Endothelial cell of umbilical vein (primary cell): ENCODE measurements at regions not wholly inside any gene's neighbourhood (a gene's known extent, or its start where the extent isn't known, plus 50 kb on each side); places are given as distances from the start of the nearest gene placed in this dataset.

Source experiments
- BruUV-seq: library from RNA; stranded (reverse); fragments of 400-500 nt; replicated peaks from 2 replicates; lab custom pipeline; 2021; lab: Mats Ljungman, UMichigan
- CTCF ChIA-PET: fragments of 300-600, 350-600 bp; sonication (Branson Sonifier 250); formaldehyde crosslinking; loops from one replicate; lab custom pipeline; 2021; ENCODE audit warnings: antibody characterized with exemption, inconsistent platforms; lab: Charles Lee
- POLR2A ChIA-PET: fragments of 300-600, 350-600 bp; sonication (Branson Sonifier 250); formaldehyde crosslinking; loops from one replicate; lab custom pipeline; 2021; ENCODE audit warnings: antibody characterized with exemption, inconsistent platforms; lab: Charles Lee
- DNase-seq: peaks from one replicate; pipeline ENCODE4 v3.0.0-alpha.2; 2011; ENCODE audit warnings: low read depth, low spot score
- FAIRE-seq: peaks from 2 replicates; lab custom pipeline; 2011; peaks lifted over from hg19 to GRCh38; lab: Jason Lieb, UNC
- H2AFZ ChIP-seq: 2 replicates; pipeline ENCODE4 v1.6.0; 2012; ENCODE audit warnings: low read depth, low read length, control low read depth, inconsistent platforms
- H3K27ac ChIP-seq: 2 replicates; pipeline ENCODE4 v1.5.1; 2011; ENCODE audit warnings: low read depth, mild to moderate bottlenecking, control low read depth, low read length, moderate library complexity; ENCODE audit not compliant: insufficient read depth
- H3K27me3 ChIP-seq, 2 experiments: 2 replicates each; pipeline versions ENCODE4 v1.6.0 to v1.6.1; 2011; ENCODE audit warnings: low read length in 2 of 2, mixed read lengths in 1 of 2; ENCODE audit not compliant: control insufficient read depth in 2 of 2, insufficient read depth in 2 of 2
- H3K36me3 ChIP-seq, 2 experiments: 2 replicates in 1 of 2; 3 replicates in 1 of 2; pipeline ENCODE4 v1.5.1; 2011; ENCODE audit warnings: low read length in 2 of 2, mild to moderate bottlenecking in 1 of 2, moderate library complexity in 1 of 2; ENCODE audit not compliant: control insufficient read depth in 2 of 2, insufficient read depth in 2 of 2; ENCODE audit errors: extremely low read depth in 1 of 2
- H3K4me1 ChIP-seq: 3 replicates; pipeline ENCODE4 v1.5.1; 2011; ENCODE audit warnings: mild to moderate bottlenecking, low read length; ENCODE audit not compliant: control insufficient read depth, insufficient read depth; ENCODE audit errors: extremely low read depth
- H3K4me2 ChIP-seq: 2 replicates; pipeline ENCODE4 v1.6.1; 2011; ENCODE audit warnings: low read length, control low read depth, mixed read lengths; ENCODE audit not compliant: insufficient read depth
- H3K4me3 ChIP-seq, 3 experiments: fragments of 200-600 bp in 1 of 3; sonication (generic), shearing (Covaris generic) in 1 of 3; replicated peaks in 1 of 3; 2 replicates each; pipeline ENCODE4 v1.5.1; 2011 to 2016; ENCODE audit warnings: control low read depth in 3 of 3, low read length in 3 of 3, mild to moderate bottlenecking in 2 of 3, inconsistent platforms in 1 of 3, low read depth in 1 of 3, moderate library complexity in 1 of 3; ENCODE audit not compliant: insufficient read depth in 1 of 3
- H3K79me2 ChIP-seq: 2 replicates; pipeline ENCODE4 v1.6.0; 2012; ENCODE audit warnings: low read length, inconsistent platforms; ENCODE audit not compliant: control insufficient read depth, insufficient read depth
- H3K9ac ChIP-seq: replicated peaks from 2 replicates; pipeline ENCODE3; 2011; ENCODE audit warnings: low read length, control low read depth; ENCODE audit not compliant: insufficient read depth; ENCODE audit errors: extremely low read depth
- H3K9me1 ChIP-seq: replicated peaks from 3 replicates; pipeline ENCODE4 v1.6.0; 2011; ENCODE audit warnings: mild to moderate bottlenecking, low read length; ENCODE audit not compliant: control insufficient read depth, insufficient read depth; ENCODE audit errors: extremely low read depth
- H3K9me3 ChIP-seq: replicated peaks from 2 replicates; pipeline ENCODE4 v1.5.1; 2012; ENCODE audit warnings: low read length, inconsistent platforms; ENCODE audit not compliant: control insufficient read depth, insufficient read depth
- H4K20me1 ChIP-seq: replicated peaks from 2 replicates; pipeline ENCODE3; 2011; ENCODE audit warnings: mild to moderate bottlenecking, low read length; ENCODE audit not compliant: control insufficient read depth, insufficient read depth; ENCODE audit errors: extremely low read depth
- CTCF ChIP-seq, 2 donors: IDR thresholded peaks; 1 replicate in 1 of 2; 2 replicates in 1 of 2; pipeline ENCODE4 v1.5.1; 2011; ENCODE audit warnings: low read length in 2 of 2, mild to moderate bottlenecking in 2 of 2, moderate library complexity in 2 of 2, control low read depth in 1 of 2, inconsistent platforms in 1 of 2, low read depth in 1 of 2; ENCODE audit not compliant: insufficient read depth in 1 of 2; ENCODE audit errors: extremely low read depth in 1 of 2
- EZH2 ChIP-seq: IDR thresholded peaks from 2 replicates; pipeline ENCODE4 v1.6.1; 2012; ENCODE audit warnings: borderline replicate concordance, low read depth, mild to moderate bottlenecking, moderate library complexity, low read length, inconsistent platforms; ENCODE audit not compliant: severe bottlenecking
- FOS ChIP-seq: IDR thresholded peaks from 2 replicates; pipeline ENCODE4 v1.6.1; 2011; ENCODE audit warnings: mild to moderate bottlenecking, low read length, moderate library complexity, borderline replicate concordance; ENCODE audit not compliant: insufficient read depth
- GATA2 ChIP-seq: IDR thresholded peaks from 2 replicates; pipeline ENCODE4 v1.7.0; 2011; ENCODE audit warnings: low read depth, mild to moderate bottlenecking, moderate library complexity, mixed read lengths, low read length; ENCODE audit not compliant: insufficient read length, insufficient read depth
- JUN ChIP-seq: IDR thresholded peaks from 2 replicates; pipeline ENCODE4 v1.6.1; 2011; ENCODE audit warnings: borderline replicate concordance, low read depth; ENCODE audit not compliant: insufficient read length, insufficient read depth
- MAX ChIP-seq: IDR thresholded peaks from 2 replicates; pipeline ENCODE4 v1.6.1; 2011; ENCODE audit not compliant: insufficient read depth, insufficient read length
- MYC ChIP-seq: IDR thresholded peaks from one replicate; pipeline ENCODE4 v1.6.1; 2011; ENCODE audit warnings: mild to moderate bottlenecking, low read depth, low read length
- POLR2A ChIP-seq: IDR thresholded peaks from 2 replicates; pipeline ENCODE4 v1.6.1; 2012; ENCODE audit warnings: low read depth, mild to moderate bottlenecking, control low read depth, low read length
- POLR2AphosphoS5 ChIP-seq: IDR thresholded peaks from 2 replicates; pipeline ENCODE4 v1.6.1; 2012; ENCODE audit warnings: low read depth, mild to moderate bottlenecking, control low read depth, low read length, moderate library complexity; ENCODE audit not compliant: insufficient read depth
- dilution Hi-C: fragments of 300-500 bp; cut with MboI; formaldehyde crosslinking; loops from one replicate; pipeline ENCODE4 v1.15.0; 2019; ENCODE audit warnings: low sequenced_read_pairs; ENCODE audit not compliant: extremely low pct_ligation_motif_present
- intact Hi-C: fragments of 100-400 bp; cut with micrococcal nuclease; formaldehyde crosslinking; loops from one replicate; pipeline ENCODE4 v1.10.0; 2022

GRCh38 chr6:156600678-156601077 lies 176.5 kb upstream of the ARID1B start:
- H3K4me3 ChIP-seq: no peak overlapping the region
- intact Hi-C loops (no loop called here), dilution Hi-C loops (no loop called here)
- no peak for TF ChIP-seq CTCF (IDR thresholded peaks at IDR 0.05; ENCODE audit: extremely low read depth in 1 of 2, insufficient read depth in 1 of 2, low read depth in 1 of 2, low read length in 2 of 2)
- no peak for TF ChIP-seq JUN
- TF ChIP-seq POLR2AphosphoS5: no peak
- TF ChIP-seq MYC: no peak
- TF ChIP-seq FOS: no peak
- TF ChIP-seq MAX: no peak
- TF ChIP-seq POLR2A: no peak
- no peak for TF ChIP-seq EZH2
- no peak for TF ChIP-seq GATA2
- H3K36me3 ChIP-seq: no peaks in the 10 kb centered on the region
- ChIA-PET POLR2A (no interaction called here), CTCF (interaction anchor here (1.4 kb wide), 1 partner anchor 10 kb away, joined by 3 read pairs; no protein-coding TSS in a partner anchor)
- no TSS peak for BruUV-seq
- H4K20me1 ChIP-seq: no peaks in the 10 kb centered on the region
- H3K4me1 ChIP-seq: no peaks in the 10 kb centered on the region
- H3K4me2 ChIP-seq: no peak overlapping the region
- no peaks in the 10 kb centered on the region for H3K9me1 ChIP-seq
- no peak overlapping the region for H3K27ac ChIP-seq
- no peak overlapping the region for H3K9ac ChIP-seq
- H2AFZ ChIP-seq: no peak overlapping the region
- no peaks in the 10 kb centered on the region for H3K9me3 ChIP-seq
- no peak for FAIRE-seq
- H3K27me3 ChIP-seq: no peaks in the 10 kb centered on the region
- H3K79me2 ChIP-seq: no peaks in the 10 kb centered on the region
- DNase-seq: no peak
